EH (cell line): ENCODE measurements at regions not wholly inside any gene's neighbourhood (a gene's known extent, or its start where the extent isn't known, plus 50 kb on each side); places are given as distances from the start of the nearest gene placed in this dataset.

ENCODE experiments used
- DNase-seq: peaks from one replicate; pipeline ENCODE4 v3.0.0-alpha.2; 2015; ENCODE audit warnings: low read depth

GRCh38 chr2:2528846-2529245 lies 197.8 kb upstream of the MYT1L start:
- no peak for DNase-seq

- DNase-seq = no peak
Measured at GRCh38 chr2:2527148-2527547, 196.1 kb upstream of the MYT1L start.

DNA sequence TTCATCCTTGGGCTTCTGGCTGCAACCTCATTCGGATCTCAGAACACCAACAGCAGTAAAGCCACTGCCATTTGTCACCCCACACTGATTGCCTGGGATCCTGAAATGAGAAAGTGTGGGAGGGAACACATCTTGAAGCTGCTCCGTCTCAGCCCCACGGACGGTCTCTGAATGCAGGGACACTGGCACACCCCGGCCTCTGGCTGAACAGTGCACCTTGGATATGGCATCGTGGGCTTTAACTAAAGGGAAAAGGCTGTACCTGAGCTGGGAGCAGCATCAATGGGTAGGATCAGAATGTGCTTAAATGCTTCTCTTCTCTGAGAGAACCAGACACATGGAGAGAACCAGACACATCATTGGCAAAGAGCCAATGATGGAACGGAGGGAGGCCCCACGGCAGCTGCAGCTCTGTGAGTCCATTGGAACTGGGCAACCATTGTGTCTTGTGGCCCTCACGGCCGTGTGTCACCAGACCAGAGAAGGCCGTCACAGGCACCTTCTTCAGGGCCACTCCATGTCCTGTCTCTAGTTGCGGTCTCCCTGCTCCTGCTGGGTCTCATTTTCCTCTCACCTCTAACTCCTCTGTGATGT lies 193.4 kb upstream of the MYT1L start:
- no peak for DNase-seq

GRCh38 chr2:2523461-2524347 lies 192.6 kb upstream of the MYT1L start:
- DNase-seq = no peak

- DNase-seq = no peak
Measured at GRCh38 chr2:2520401-2520811, 189.3 kb upstream of the MYT1L start.

DNA sequence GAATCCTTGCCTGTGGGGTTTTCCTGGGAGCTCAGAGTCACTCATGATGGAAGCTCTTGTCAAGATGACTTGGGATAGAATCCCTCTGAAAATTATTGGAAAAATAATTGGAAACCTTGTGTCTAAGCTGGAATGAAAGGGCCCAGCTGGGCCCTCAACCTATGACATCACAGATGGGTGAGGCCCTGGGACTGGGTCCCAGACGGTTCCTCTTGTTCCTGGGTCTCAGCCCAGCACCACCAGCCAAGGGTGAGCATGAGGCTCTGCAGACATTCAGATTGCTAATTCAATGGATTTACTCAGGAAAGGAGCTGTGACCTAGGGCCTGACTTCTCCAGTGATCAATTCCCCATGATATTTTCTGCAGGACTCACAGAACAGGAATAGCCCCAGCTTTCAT lies 188.3 kb upstream of the MYT1L start:
- DNase-seq = no peak

- DNase-seq = no peak
Measured at GRCh38 chr2:2517399-2517798, 186.3 kb upstream of the MYT1L start.

GRCh38 chr2:2516386-2516785 lies 185.3 kb upstream of the MYT1L start:
- DNase-seq = no peak

DNA sequence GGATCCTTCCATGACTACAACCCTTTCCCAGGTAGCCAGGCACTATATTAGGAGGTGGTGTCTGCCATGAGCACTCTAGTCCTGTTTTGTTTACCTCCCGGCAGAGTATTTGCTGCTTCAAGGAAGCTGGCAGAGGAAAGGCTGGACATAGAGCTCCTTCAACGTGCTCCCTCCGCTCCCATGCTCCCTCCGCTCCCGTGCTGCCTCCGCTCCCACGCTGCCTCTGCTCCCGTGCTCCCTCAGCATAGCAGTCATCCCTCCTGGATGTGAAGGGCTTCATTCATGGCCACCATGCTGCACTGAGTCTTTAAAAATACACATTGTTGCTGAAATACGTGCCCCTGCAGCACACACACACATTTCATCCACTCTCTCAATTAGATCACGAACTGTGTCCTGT lies 181.9 kb upstream of the MYT1L start:
- no peak for DNase-seq

- DNase-seq = no peak
Measured at GRCh38 chr2:2507417-2507997, 176.4 kb upstream of the MYT1L start.

DNA sequence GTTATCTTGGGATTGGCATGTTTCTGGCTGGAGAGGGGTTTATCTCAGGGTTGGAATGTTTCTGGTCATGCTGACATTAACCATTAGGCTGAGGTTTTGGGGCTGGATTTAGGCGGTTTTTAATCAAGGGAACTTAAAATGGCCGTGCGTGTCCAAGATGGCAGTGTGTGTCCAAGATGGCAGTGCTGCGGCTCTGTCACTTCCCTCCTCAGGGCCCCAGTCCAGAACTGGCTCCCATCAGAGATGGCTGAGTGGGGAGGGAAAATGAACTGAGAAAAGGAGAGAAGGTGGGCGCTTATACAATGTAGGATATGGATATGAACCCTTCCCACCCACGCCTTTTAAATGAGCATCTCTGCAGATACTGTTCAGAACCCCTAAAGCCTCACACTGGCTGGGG lies 175.5 kb upstream of the MYT1L start:
- DNase-seq = no peak

GRCh38 chr2:2505604-2506003 lies 174.5 kb upstream of the MYT1L start:
- no peak for DNase-seq

DNA sequence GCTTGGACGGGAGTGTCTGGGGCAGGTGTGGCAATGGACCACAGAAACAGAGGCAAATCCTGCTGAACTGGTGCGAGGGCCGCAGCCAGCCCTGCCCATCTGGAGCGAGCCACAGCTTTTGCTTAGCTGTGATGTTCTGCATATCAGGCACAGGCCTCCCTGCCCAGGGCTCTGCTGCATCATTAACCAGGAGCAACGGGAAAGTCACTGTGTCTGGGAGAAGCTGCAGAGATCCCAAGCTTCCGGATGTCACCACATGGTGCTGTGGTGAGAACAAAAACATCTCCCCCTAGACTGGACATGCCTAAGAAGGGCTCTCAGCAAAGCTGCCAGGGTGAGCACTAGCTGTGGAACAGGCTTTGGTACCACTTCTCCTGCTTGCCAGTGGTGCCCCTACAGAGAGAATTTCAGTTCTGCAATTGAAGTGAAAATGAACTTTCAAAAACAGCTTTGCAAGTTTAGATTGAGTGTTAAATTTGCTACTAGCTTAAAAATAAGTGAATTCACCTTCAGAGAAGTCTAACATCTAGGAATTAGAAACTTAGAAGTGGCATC lies 172.9 kb upstream of the MYT1L start:
- no peak for DNase-seq

GRCh38 chr2:2502201-2502549 lies 171.1 kb upstream of the MYT1L start:
- no peak for DNase-seq

DNA sequence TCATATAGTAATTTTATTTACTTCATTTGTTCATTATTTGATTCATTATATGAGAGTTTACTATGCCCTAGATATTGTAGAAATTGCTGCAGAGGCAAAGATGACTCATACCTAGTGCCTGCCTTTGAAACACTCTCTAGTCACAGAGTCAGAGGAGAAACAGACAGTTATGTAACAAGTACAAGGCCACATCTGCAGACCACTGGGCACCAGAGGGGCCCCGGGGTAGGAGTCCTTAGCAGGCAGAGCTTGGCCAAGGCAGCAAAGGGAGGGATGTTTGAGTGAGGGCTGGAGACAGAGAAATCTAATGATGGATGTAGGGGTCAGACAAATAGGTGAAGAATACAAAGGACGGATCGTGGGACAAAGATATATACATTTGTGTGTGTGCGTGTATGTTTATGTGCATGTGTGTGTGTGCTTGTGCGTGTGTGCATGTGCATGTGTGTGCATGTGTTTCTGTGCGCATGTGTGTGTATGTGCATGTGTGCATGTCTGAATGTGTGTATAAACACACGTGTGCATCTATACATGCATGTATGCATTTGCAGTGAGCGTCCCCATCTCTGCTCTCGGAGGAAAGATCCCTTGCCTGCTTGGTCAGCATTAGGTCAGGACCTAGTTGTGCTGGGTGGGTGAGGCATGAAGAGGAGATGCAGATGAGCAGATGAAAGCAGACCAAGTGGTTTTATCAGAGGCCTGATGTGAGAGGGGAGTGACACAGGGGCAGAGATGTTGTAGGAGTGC lies 170.6 kb upstream of the MYT1L start:
- DNase-seq = no peak

GRCh38 chr2:2495606-2496005 lies 164.5 kb upstream of the MYT1L start:
- no peak for DNase-seq

DNA sequence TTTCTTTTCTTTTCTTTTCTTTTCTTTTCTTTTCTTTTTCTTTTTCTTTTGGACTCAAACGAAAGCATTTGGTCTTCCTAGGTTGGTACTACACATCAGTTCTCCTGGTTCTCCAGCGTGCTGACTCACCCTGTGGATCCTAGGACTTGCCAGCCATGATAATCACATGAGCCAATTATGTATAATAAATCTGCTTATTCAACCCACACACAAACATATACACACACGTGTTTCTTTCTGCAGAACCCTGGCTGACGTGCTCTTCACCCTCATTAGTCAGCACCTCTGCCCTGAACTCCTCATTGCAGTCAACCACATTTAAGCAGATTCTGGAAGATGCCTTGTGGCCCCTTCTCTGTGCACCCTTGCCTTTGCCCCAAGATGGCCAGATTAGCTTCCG lies 162.4 kb upstream of the MYT1L start:
- DNase-seq = no peak

DNA sequence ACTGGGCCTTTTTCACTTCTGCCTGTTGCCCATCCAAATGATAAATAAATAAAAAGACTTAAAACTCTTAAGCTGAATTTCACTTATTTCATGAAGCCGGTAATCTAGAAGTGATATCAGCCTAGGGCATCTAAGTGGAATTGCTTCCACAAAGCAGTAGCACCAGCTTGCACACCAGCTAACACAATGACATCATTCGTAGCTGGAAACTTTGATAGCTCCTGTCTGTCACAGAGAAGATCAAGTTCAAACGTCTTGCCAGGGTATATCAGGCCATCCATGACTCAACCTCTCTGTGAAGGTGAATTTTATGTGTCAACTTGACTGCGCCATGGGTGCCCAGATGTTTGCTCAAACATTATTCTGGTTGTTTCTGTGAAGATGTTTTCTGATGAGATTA lies 161.7 kb upstream of the MYT1L start:
- no peak for DNase-seq

- no peak for DNase-seq
Measured at GRCh38 chr2:2491964-2492363, 160.9 kb upstream of the MYT1L start.

DNA sequence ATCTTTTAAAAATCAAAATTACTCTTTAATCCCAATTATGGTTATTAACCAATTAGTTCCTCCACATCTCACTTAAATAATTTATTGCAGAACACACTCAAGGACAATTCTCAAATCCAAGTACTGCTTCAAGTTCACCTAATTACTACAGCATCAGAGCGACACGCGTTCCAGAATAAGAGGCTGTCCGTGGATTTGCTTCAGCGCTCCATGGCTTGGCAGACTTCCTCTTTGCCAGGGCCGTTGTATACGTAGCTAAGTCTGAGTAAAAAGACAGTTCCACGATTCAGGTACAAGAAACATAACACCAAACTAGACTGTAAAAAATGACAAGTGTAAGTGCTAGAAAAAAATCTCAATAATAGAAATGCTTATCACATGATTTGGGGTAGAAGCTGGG lies 153.2 kb upstream of the MYT1L start:
- DNase-seq = no peak

- no peak for DNase-seq
Measured at GRCh38 chr2:2482851-2483250, 151.8 kb upstream of the MYT1L start.

GRCh38 chr2:2472881-2473280 lies 141.8 kb upstream of the MYT1L start:
- no peak for DNase-seq

DNA sequence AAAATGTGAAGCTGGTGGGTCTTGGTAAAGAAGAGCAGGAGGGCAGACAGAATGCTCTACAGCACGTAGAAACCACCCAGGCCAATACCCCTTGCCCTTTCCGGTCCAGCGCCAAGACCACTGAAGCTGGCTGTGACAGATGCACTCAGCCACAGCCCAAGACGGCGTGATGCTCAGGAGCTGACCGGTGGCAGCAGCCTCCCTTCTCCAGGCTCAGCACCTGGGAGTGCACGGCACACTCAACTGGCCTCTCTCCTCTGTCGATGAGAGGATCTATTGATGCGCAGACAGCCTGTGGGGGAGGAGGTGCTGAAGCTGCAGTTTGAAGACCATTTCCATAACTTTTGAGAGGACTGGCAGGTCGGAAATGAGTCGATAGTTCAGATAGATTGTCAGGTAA lies 141.0 kb upstream of the MYT1L start:
- DNase-seq = no peak
